ENCODE measurements at regions not wholly inside any gene's neighbourhood (a gene's known extent, or its start where the extent isn't known, plus 50 kb on each side); places are given as distances from the start of the nearest gene placed in this dataset.

DNA sequence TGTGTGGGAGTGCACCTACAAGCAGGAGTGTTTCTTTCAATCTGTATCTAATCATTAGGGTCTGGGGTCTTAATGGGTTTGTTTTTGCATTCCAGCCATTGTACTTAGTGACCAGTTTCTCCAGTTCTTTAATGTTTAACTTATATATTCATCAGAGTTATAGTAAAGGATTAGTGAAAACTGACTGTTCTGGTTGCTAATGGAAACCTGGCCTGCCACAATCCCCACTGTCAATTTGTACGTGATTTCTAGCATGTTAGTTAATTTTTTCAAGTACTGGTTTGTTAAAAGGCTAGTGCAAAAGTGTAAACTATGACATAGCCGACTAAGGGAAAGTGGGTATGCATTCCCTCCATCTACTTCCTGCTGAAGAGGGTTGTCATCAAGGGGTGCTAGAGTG lies 276.1 kb downstream of the HTR1A start:
- TF ChIP-seq, protein P1, sequence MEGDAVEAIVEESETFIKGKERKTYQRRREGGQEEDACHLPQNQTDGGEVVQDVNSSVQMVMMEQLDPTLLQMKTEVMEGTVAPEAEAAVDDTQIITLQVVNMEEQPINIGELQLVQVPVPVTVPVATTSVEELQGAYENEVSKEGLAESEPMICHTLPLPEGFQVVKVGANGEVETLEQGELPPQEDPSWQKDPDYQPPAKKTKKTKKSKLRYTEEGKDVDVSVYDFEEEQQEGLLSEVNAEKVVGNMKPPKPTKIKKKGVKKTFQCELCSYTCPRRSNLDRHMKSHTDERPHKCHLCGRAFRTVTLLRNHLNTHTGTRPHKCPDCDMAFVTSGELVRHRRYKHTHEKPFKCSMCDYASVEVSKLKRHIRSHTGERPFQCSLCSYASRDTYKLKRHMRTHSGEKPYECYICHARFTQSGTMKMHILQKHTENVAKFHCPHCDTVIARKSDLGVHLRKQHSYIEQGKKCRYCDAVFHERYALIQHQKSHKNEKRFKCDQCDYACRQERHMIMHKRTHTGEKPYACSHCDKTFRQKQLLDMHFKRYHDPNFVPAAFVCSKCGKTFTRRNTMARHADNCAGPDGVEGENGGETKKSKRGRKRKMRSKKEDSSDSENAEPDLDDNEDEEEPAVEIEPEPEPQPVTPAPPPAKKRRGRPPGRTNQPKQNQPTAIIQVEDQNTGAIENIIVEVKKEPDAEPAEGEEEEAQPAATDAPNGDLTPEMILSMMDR (IDR thresholded peaks at IDR 0.05 in 2 of 3, conservative IDR thresholded peaks at IDR 0.05 in 1 of 3; ENCODE audit: control insufficient read depth in 2 of 3, extremely low read depth in 1 of 3, insufficient read depth in 1 of 3, low read depth in 3 of 3, low read length in 3 of 3): no peak
- TF ChIP-seq EP300 (IDR thresholded peaks at IDR 0.05; ENCODE audit: borderline replicate concordance in 1 of 2, control insufficient read depth in 1 of 2, low read depth in 2 of 2, low read length in 2 of 2) (no peak), MXI1 (IDR thresholded peaks at IDR 0.05; ENCODE audit: low read depth, low read length) (no peak), ZNF622 (IDR thresholded peaks at IDR 0.05) (no peak), HDAC2 (IDR thresholded peaks at IDR 0.05) (no peak)

Measured in GM12878 (cell line).